ENCODE measurements at regions not wholly inside any gene's neighbourhood (a gene's known extent, or its start where the extent isn't known, plus 50 kb on each side); places are given as distances from the start of the nearest gene placed in this dataset.

GRCh38 chr7:26599982-26600381, 264.4 kb downstream of the SKAP2 start:
- TF ChIP-seq CTCF (conservative IDR thresholded peaks at IDR 0.05; ENCODE audit: low read depth, low read length) (no peak), EZH2phosphoT487 (IDR thresholded peaks at IDR 0.05; ENCODE audit: borderline replicate concordance, low read length) (no peak), EZH2 (IDR thresholded peaks at IDR 0.05; ENCODE audit: low read length, unreplicated experiment) (no peak)

All from PC-3 (cell line).